Tibial nerve (tissue), 3 donors: ENCODE measurements at regions not wholly inside any gene's neighbourhood (a gene's known extent, or its start where the extent isn't known, plus 50 kb on each side); places are given as distances from the start of the nearest gene placed in this dataset.

Experiments
- EP300 ChIP-seq, 2 donors: sonication (generic); formaldehyde crosslinking; IDR thresholded peaks; one replicate each; pipeline ENCODE4 v1.6.1; 2017; ENCODE audit warnings: antibody characterized with exemption in 2 of 2, mild to moderate bottlenecking in 1 of 2
- POLR2A ChIP-seq, 2 donors: fragments of 450-650 bp; IDR thresholded peaks; one replicate each; pipeline ENCODE4 v1.6.1; 2017; ENCODE audit warnings: antibody characterized with exemption in 2 of 2, mild to moderate bottlenecking in 2 of 2, moderate library complexity in 2 of 2

DNA sequence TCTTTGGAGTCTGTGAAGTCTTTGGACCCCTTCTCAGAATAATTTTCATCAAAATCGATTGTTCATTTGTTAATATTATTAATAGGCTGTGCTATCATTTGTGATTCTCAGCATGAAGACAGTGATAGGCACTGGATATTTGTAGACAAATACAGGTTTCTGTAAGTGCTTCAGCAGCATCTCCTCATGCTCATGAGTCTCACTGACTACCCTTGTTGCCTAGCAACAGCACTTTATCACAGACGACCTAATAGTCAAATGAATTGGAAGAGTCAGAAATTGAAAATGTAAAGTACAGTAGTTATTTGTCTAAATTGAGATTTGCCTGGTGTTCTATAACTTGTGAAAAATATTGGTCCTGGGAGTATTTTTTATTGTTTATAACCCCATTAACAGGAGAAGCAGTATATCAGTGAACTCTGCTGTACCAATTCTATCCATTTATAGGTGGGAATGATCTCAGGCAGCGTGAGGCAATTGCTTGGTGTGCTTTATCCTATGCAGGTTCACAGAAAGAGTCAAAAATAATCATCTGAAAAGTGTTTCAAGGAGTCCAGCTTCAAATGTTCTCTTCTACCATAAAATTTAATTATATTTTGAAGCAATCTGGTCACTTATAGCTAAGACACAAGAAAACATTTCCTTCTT lies 684.6 kb downstream of the RFPL4B start:
- TF ChIP-seq EP300 (IDR thresholded peaks at IDR 0.05) (no peak), POLR2A (IDR thresholded peaks at IDR 0.05) (no peak)
